GM12873 (cell line): ENCODE measurements at regions not wholly inside any gene's neighbourhood (a gene's known extent, or its start where the extent isn't known, plus 50 kb on each side); places are given as distances from the start of the nearest gene placed in this dataset.

Experiments
- TF ChIP-seq, protein P1 (sequence below): IDR thresholded peaks from 2 replicates; pipeline ENCODE4 v1.5.1; 2012; ENCODE audit warnings: low read depth, mild to moderate bottlenecking, moderate library complexity, low read length, control low read depth; ENCODE audit not compliant: insufficient read depth; ENCODE audit errors: missing control alignments

DNA sequence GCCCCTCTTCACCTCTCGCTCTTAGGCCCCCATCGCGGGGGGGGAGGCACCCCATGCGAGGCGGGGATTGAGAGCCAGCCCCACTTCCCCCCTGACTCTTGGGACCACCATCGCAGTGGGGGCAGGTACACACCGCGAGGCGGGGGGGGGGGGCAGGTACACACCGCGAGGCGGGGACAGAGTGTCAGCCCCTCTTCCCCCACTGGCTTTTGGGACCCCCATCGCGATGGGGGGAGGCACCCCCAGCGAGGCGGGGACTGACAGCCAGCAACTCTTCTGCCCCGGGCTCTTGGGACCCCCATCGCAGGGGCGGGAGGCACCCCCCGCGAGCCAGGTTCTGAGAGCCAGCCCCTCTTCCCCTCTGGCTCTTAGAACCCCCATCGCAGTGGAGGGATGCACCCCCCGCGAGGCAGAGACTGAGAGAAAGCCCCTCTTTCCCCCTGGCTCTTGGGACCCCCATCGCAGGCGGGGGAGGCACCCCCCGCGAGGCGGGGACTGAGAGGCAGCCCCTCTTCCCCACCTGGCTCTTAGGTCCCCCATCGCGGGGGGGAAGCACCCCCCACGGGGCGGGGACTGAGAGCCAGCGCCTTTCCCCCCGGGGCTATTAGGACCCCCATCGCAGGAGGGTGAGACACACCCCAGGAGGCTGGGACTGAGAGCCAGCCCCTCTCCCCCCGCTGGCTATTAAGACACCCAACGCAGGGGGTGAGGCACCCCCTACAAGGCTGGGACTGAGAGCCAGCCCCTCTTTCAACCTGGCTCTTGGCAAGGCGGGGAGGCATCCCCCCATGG is 196.5 kb upstream of the PZP start:
- TF ChIP-seq, protein P1, sequence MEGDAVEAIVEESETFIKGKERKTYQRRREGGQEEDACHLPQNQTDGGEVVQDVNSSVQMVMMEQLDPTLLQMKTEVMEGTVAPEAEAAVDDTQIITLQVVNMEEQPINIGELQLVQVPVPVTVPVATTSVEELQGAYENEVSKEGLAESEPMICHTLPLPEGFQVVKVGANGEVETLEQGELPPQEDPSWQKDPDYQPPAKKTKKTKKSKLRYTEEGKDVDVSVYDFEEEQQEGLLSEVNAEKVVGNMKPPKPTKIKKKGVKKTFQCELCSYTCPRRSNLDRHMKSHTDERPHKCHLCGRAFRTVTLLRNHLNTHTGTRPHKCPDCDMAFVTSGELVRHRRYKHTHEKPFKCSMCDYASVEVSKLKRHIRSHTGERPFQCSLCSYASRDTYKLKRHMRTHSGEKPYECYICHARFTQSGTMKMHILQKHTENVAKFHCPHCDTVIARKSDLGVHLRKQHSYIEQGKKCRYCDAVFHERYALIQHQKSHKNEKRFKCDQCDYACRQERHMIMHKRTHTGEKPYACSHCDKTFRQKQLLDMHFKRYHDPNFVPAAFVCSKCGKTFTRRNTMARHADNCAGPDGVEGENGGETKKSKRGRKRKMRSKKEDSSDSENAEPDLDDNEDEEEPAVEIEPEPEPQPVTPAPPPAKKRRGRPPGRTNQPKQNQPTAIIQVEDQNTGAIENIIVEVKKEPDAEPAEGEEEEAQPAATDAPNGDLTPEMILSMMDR = no peak

DNA sequence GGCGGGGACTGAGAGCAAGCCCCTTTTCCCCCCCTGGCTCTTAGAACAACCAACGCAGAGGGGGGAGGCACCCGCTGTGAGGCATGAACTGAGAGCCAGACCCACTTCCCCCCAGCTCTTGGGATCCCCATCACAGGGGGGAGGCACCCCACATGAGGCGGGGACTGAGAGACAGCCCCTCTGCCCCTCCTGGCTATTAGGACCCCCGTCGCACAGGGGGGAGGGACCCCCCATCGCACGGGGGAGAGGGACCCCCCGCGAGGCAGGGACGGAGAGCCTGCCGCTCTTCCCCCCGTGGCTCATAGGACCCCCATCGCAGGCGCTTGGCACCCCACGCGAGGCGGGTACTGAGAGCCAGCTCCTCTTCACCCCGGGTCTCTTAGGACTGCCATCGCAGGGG is 195.8 kb upstream of the PZP start:
- TF ChIP-seq, protein P1 = no peak

DNA sequence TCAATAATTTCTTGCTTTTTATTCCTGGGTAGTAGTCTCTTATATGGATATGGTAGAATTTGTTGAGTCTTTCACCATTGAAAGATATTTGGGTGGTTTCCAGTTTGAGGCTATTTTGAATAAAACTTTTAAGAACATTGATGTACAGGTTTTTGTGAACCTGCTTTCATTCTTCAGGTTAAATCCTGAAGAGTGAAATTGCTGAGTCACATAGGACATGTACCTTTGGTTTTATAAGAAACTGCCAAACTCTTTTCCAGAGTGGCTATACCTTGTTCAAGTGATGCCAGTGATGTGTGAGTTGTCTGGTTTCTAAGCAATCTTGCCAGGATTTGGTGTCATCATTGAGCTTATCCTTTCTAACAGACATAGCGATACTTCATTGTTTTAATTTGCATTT is 184.6 kb upstream of the PZP start:
- TF ChIP-seq, protein P1 = no peak

DNA sequence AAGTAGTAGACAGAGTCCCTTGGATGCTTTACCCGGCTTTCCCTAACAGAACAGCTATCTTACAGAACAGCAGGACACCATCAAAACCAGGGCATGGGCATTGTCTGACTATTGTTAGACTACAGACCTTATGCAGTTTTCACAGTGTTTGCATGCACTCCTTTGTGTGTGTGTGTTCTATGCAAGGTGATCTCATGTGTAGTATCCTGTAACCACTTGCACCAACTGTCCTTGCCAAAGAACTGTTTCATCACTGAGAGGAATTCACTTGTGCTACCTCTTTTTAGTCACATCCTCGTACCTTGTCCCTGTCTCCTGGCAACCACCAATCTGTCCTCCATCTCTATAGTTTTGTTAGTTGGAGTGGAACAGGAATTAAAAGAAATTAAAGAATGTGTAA is 183.6 kb upstream of the PZP start:
- TF ChIP-seq, protein P1 = no peak

DNA sequence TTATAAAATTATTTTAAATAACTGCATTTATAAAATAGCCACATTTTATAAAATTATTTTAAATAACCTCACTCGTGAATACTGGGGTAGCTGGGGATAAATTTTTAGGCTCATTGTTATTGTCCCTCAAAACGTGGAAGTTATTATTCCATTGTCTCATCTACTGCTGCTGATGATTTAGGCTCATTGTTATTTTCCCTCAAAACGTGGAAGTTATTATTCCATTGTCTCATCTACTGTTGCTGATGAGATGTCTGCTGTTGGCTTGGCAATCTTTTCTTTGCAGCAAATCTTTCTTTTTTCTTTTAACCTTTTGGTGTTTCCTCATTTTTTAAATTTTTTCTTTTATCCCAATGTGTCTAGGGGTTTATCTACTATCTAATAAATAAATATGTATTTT is 182.6 kb upstream of the PZP start:
- TF ChIP-seq, protein P1 = no peak

DNA sequence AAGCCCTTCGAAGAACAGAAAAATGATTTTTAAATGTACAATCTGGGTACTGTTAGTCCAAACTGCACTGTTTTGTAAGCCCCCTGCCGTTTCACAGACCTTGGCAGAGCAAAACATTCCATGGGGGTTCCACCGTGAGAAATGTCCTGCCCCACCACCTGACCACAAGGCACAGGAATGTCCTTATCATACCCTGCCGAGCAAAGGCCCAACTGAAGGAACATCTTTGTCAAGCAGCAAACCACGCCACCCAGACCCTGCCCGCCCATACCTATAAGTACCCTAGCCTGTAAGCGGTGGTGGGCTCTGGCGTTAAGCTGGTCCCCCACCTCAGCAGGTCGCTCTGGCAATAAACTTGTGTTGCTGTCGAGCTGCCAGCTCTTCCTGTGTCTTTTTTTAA is 181.6 kb upstream of the PZP start:
- TF ChIP-seq, protein P1 = no peak

DNA sequence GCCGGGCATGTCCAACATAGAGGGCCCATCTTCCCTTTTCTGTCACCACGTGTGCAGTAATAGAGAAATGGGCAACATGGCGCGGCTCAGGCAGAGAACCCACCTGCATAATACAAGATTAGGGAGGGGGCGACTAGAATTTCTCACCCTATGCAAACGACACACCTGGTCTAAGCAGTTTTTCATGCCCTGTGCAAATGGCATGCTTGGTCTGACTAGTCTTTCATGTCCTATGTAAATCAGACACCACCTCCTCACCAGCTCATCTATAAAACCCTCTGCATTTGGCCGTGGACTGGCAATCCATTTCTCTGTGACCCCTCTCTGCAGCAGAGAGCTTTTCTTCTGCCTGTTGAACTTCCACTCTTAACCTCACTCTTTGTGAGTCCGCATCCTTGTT is 180.2 kb upstream of the PZP start:
- TF ChIP-seq, protein P1 = no peak
